T-helper 1 cell treated with Interleukin-12 subunit alpha and Interleukin-12 subunit beta and Interleukin-4 antibody, amounts not matched to agents 30 μg/mL and 1 μg/mL, for 36 hours (primary cell): ENCODE measurements at regions not wholly inside any gene's neighbourhood (a gene's known extent, or its start where the extent isn't known, plus 50 kb on each side); places are given as distances from the start of the nearest gene placed in this dataset.
"Not testable (repeated sequence)": the region's sequence is repeated elsewhere in the genome, so short reads cannot be mapped to it uniquely, and the experiment has no call there.

Experiments
- H3K27ac Mint-ChIP-seq: one replicate; pipeline ENCODE4 v1.8.0; 2021; ENCODE audit warnings: mild to moderate bottlenecking, mixed read lengths
- H3K27me3 Mint-ChIP-seq: one replicate; pipeline ENCODE4 v1.8.0; 2021; ENCODE audit warnings: low read depth, mixed read lengths
- H3K36me3 Mint-ChIP-seq: one replicate; pipeline ENCODE4 v1.8.0; 2021; ENCODE audit warnings: low read depth, mixed read lengths
- H3K4me1 Mint-ChIP-seq: one replicate; pipeline ENCODE4 v1.8.0; 2021; ENCODE audit warnings: low read depth, mixed read lengths
- H3K4me3 Mint-ChIP-seq: one replicate; pipeline ENCODE4 v1.8.0; 2021; ENCODE audit warnings: mild to moderate bottlenecking, moderate library complexity, mixed read lengths
- H3K9me3 Mint-ChIP-seq: one replicate; pipeline ENCODE4 v1.8.0; 2021; ENCODE audit warnings: mixed read lengths

- Mint-ChIP-seq H3K36me3 (no peaks in the 10 kb centered on the region), H3K4me1 (no peaks in the 10 kb centered on the region), H3K9me3 (no peaks in the 10 kb centered on the region), H3K27ac (no peak overlapping the region), H3K4me3 (no peak overlapping the region), H3K27me3 (no peaks in the 10 kb centered on the region)
These were observed 188.4 kb downstream of the RAP2B start for GRCh38 chr3:153350420-153350819.

- Mint-ChIP-seq H3K27ac (no peak overlapping the region), H3K27me3 (no peaks in the 10 kb centered on the region), H3K9me3 (no peaks in the 10 kb centered on the region), H3K4me3 (no peak overlapping the region), H3K4me1 (no peaks in the 10 kb centered on the region), H3K36me3 (no peaks in the 10 kb centered on the region)
These were observed 192.6 kb downstream of the RAP2B start for GRCh38 chr3:153354641-153355040.

GRCh38 chr3:153355559-153355958, 193.5 kb downstream of the RAP2B start:
- no peak overlapping the region for H3K4me3 Mint-ChIP-seq
- H3K4me1 Mint-ChIP-seq: no peaks in the 10 kb centered on the region
- H3K27ac Mint-ChIP-seq: no peak overlapping the region
- no peaks in the 10 kb centered on the region for H3K36me3 Mint-ChIP-seq
- H3K9me3 Mint-ChIP-seq: no peaks in the 10 kb centered on the region
- H3K27me3 Mint-ChIP-seq: no peaks in the 10 kb centered on the region

- Mint-ChIP-seq H3K4me3 (no peak overlapping the region), H3K27ac (no peak overlapping the region), H3K36me3 (no peaks in the 10 kb centered on the region), H3K27me3 (no peaks in the 10 kb centered on the region), H3K9me3 (no peaks in the 10 kb centered on the region), H3K4me1 (no peaks in the 10 kb centered on the region)
These were observed 194.9 kb downstream of the RAP2B start for GRCh38 chr3:153356908-153357307.

- no peak overlapping the region for H3K4me3 Mint-ChIP-seq
- no peaks in the 10 kb centered on the region for H3K27me3 Mint-ChIP-seq
- H3K27ac Mint-ChIP-seq: no peak overlapping the region
- no peaks in the 10 kb centered on the region for H3K4me1 Mint-ChIP-seq
- no peaks in the 10 kb centered on the region for H3K36me3 Mint-ChIP-seq
- H3K9me3 Mint-ChIP-seq: no peaks in the 10 kb centered on the region
These were observed 195.4 kb downstream of the RAP2B start for GRCh38 chr3:153357436-153357835.

- Mint-ChIP-seq H3K4me1 (no peaks in the 10 kb centered on the region), H3K36me3 (no peaks in the 10 kb centered on the region), H3K27ac (no peak overlapping the region), H3K9me3 (peaks cover 21% of the 10 kb centered on the region), H3K27me3 (no peaks in the 10 kb centered on the region), H3K4me3 (no peak overlapping the region)
These were observed 207.7 kb downstream of the RAP2B start for GRCh38 chr3:153369561-153370374.

DNA sequence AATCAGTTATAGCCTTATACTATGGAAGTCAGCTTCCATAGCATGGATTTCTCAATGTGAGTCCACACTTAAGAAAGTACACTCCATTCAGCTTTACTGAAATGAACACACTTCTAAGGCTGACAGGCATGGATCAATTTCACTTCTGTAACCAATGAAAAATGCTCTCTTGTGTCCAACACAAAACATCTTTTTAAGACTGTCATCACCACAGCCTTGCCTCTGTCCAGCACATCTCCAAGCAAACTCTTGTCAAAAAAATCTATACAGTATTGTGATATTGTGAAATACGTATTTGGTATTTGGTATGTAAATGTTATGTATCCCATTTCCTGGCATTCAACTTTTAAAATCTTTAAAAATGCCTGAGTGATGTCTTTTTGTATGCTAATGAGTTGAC, 208.7 kb downstream of the RAP2B start:
- H3K27ac Mint-ChIP-seq: no peak overlapping the region
- peaks cover 12% of the 10 kb centered on the region for H3K9me3 Mint-ChIP-seq
- no peaks in the 10 kb centered on the region for H3K36me3 Mint-ChIP-seq
- no peaks in the 10 kb centered on the region for H3K4me1 Mint-ChIP-seq
- no peaks in the 10 kb centered on the region for H3K27me3 Mint-ChIP-seq
- H3K4me3 Mint-ChIP-seq: no peak overlapping the region

DNA sequence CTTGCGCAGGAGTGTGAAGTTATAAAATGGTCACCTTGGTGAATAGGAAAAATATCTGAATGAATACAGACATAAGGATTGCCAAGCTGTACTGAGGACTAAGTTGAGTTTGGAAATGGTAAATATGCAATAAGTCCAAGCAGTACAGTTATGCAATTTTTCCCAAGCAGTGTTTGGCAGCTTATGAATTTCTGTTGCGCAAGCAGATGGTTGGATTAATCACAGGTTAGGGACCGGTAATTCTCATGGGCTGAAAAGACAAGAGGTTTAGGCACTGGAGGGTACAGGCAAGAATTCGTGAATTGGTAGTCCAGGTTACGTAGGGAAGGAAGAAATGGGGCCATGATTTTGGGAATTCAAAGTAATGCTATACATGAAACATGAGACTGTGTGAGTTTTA, 210.3 kb downstream of the RAP2B start:
- no peaks in the 10 kb centered on the region for H3K27me3 Mint-ChIP-seq
- no peak overlapping the region for H3K27ac Mint-ChIP-seq
- H3K9me3 Mint-ChIP-seq: peaks cover 12% of the 10 kb centered on the region
- H3K4me1 Mint-ChIP-seq: no peaks in the 10 kb centered on the region
- H3K4me3 Mint-ChIP-seq: no peak overlapping the region
- H3K36me3 Mint-ChIP-seq: no peaks in the 10 kb centered on the region

DNA sequence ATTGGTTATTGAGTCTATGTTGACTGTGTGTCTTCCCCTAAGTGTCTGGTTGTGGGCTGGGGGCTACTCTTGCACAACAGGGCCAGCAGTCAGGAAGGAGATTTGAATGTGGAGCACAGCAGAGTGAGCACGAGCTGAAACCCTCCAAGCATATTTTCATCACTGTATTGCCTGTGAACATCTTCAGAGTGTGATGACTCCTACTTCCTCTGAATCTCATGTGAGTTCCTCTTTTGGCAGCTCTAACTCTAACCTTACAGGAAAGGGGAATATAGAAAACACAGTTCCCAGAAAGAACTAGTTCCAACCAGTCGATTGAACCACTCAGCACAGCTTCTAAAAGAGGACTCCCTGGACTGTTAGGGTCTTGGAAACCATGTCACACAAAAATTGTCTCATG, 211.6 kb downstream of the RAP2B start:
- peaks cover 12% of the 10 kb centered on the region for H3K9me3 Mint-ChIP-seq
- H3K4me1 Mint-ChIP-seq: no peaks in the 10 kb centered on the region
- no peaks in the 10 kb centered on the region for H3K36me3 Mint-ChIP-seq
- H3K4me3 Mint-ChIP-seq: no peak overlapping the region
- no peak overlapping the region for H3K27ac Mint-ChIP-seq
- H3K27me3 Mint-ChIP-seq: no peaks in the 10 kb centered on the region

DNA sequence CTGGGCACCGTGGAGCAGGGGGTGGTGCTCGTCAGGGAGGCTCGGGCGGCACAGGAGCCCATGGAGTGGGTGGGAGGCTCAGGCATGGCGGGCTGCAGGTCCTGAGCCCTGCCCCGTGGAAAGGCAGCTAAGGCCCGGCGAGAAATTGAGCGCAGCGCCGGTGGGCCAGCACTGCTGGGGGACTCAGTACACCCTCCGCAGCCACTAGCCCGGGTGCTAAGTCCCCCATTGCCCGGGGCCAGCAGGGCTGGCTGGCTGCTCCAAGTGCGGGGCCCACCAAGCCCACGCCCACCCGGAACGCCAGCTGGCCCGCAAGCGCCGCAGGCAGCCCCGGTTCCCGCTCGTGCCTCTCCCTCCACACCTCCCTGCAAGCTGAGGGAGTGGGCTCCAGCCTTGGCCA, 216.3 kb downstream of the RAP2B start:
- not testable (repeated sequence) for H3K36me3 Mint-ChIP-seq, H3K4me3 Mint-ChIP-seq, H3K9me3 Mint-ChIP-seq, H3K27ac Mint-ChIP-seq, H3K27me3 Mint-ChIP-seq, H3K4me1 Mint-ChIP-seq

DNA sequence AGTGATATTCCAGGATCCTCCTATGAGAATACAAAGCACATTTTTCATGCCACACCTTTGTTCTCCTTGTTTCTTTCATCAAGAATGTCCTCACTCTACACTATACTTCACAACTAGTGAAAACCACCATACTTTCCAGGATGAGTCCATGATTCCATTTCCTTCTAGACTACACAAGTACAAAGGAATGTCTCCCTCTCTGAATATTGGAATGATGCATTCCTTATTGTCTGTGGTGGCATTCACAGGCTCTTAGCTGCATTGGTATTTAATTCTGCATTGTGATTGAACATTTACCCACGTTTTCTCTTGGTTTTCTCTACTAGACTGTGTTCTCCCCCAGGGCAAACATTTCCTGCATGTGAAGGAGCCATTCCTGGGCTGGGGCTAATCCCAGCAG, 217.5 kb downstream of the RAP2B start:
- Mint-ChIP-seq H3K27ac (no peak overlapping the region), H3K9me3 (no peaks in the 10 kb centered on the region), H3K27me3 (no peaks in the 10 kb centered on the region), H3K4me1 (no peaks in the 10 kb centered on the region), H3K4me3 (no peak overlapping the region), H3K36me3 (no peaks in the 10 kb centered on the region)

GRCh38 chr3:153385343-153385742, 223.3 kb downstream of the RAP2B start:
- no peaks in the 10 kb centered on the region for H3K27me3 Mint-ChIP-seq
- no peak overlapping the region for H3K4me3 Mint-ChIP-seq
- no peak overlapping the region for H3K27ac Mint-ChIP-seq
- H3K9me3 Mint-ChIP-seq: no peaks in the 10 kb centered on the region
- no peaks in the 10 kb centered on the region for H3K4me1 Mint-ChIP-seq
- H3K36me3 Mint-ChIP-seq: no peaks in the 10 kb centered on the region

- peaks cover under 1% of the 10 kb centered on the region for H3K36me3 Mint-ChIP-seq
- H3K27me3 Mint-ChIP-seq: no peaks in the 10 kb centered on the region
- H3K4me3 Mint-ChIP-seq: no peak overlapping the region
- H3K27ac Mint-ChIP-seq: no peak overlapping the region
- no peaks in the 10 kb centered on the region for H3K4me1 Mint-ChIP-seq
- H3K9me3 Mint-ChIP-seq: peaks cover 15% of the 10 kb centered on the region
These were observed 230.3 kb downstream of the RAP2B start for GRCh38 chr3:153392363-153392762.

DNA sequence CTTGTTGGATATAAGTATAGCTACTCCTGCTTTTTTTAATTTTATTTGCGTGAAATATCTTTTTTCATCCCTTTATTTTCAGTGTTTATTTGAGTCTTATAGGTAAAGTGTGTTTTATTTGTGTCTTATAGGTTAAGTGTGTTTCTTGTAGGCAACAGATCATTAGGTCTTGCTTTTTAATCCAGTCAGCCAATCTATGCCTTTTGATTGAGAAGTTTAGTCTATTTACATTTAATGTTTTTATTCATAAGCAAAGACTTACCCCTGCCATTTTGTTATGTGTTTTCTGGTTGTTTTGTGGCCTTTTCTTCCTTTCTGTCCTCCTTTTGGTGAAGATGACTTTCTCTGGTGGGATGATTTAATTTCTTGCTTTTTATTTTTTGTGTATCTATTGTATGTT, 232.0 kb downstream of the RAP2B start:
- H3K4me3 Mint-ChIP-seq: no peak overlapping the region
- H3K9me3 Mint-ChIP-seq: peaks cover 15% of the 10 kb centered on the region
- no peaks in the 10 kb centered on the region for H3K27me3 Mint-ChIP-seq
- H3K36me3 Mint-ChIP-seq: peaks cover 4% of the 10 kb centered on the region
- H3K27ac Mint-ChIP-seq: no peak overlapping the region
- H3K4me1 Mint-ChIP-seq: peaks cover 4% of the 10 kb centered on the region

GRCh38 chr3:153396581-153396980, 234.6 kb downstream of the RAP2B start:
- Mint-ChIP-seq H3K4me3 (no peak overlapping the region), H3K36me3 (peaks cover 4% of the 10 kb centered on the region), H3K27me3 (no peaks in the 10 kb centered on the region), H3K9me3 (peaks cover 15% of the 10 kb centered on the region), H3K4me1 (peaks cover 21% of the 10 kb centered on the region), H3K27ac (no peak overlapping the region)

DNA sequence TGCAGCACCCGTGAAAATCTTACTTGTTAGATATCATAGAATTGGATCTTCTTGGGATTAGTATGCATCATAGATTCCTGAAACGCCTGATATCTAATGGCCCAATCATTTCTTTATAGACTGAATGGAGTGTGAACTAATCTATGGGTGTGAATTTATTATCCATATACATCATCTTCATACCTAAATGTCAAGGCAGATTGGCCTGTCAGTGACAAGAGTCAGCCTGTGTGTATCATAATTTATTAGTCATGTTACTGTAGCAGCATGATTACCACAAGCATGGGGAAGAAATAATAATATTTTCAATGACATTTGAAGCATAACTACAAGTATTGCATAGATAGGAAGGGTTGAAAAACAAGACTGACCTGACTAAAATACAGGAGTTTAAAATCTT, 235.8 kb downstream of the RAP2B start:
- Mint-ChIP-seq H3K27ac (no peak overlapping the region), H3K27me3 (no peaks in the 10 kb centered on the region), H3K9me3 (peaks cover 15% of the 10 kb centered on the region), H3K4me1 (peaks cover 21% of the 10 kb centered on the region), H3K4me3 (no peak overlapping the region), H3K36me3 (peaks cover 4% of the 10 kb centered on the region)
